A549 (cell line): ENCODE measurements at regions not wholly inside any gene's neighbourhood (a gene's known extent, or its start where the extent isn't known, plus 50 kb on each side); places are given as distances from the start of the nearest gene placed in this dataset.

Source experiments
- ATAC-seq, 2 experiments: fragments of 200-7000 bp in 1 of 2; fragments of >200 bp in 1 of 2; cut with Nextera tagmentation in 1 of 2; cut with Tn5 transposase in 1 of 2; 3 replicates each; pipeline versions ENCODE4 v1.8.0 to v1.9.1; 2018 to 2020; ENCODE audit warnings: mild to moderate bottlenecking in 1 of 2, moderate library complexity in 1 of 2
- CTCF ChIA-PET: fragments of 300-600 bp; sonication (Branson Sonifier 250); formaldehyde crosslinking; extraction: SDS; loops from one replicate; lab custom pipeline; 2021; ENCODE audit warnings: antibody characterized with exemption, inconsistent platforms; lab: Yijun Ruan, JAX
- POLR2A ChIA-PET: fragments of 350-600 bp; formaldehyde crosslinking; extraction: SDS; loops from one replicate; lab custom pipeline; 2021; ENCODE audit warnings: antibody characterized with exemption, inconsistent platforms; lab: Yijun Ruan, JAX
- DNase-seq, 2 experiments: peaks; one replicate each; pipeline versions ENCODE4 v3.0.0 to v3.0.0-alpha.2; 2011 to 2016; ENCODE audit warnings: low read depth in 1 of 2, low spot score in 1 of 2
- FAIRE-seq: peaks from 2 replicates; lab custom pipeline; 2011; peaks lifted over from hg19 to GRCh38; lab: Jason Lieb, UNC
- H3K27ac ChIP-seq, 2 experiments: fragments of >200 bp; sonication (Bioruptor Twin); formaldehyde crosslinking; 3 replicates each; pipeline ENCODE4 v1.5.1; 2016 to 2017
- H3K4me1 ChIP-seq: fragments of >200 bp; sonication (Bioruptor Twin); formaldehyde crosslinking; 3 replicates; pipeline ENCODE4 v1.6.1; 2016
- H3K4me2 ChIP-seq: fragments of >200 bp; sonication (Bioruptor Twin); formaldehyde crosslinking; 3 replicates; pipeline ENCODE4 v1.6.1; 2016
- H3K4me3 ChIP-seq: fragments of >200 bp; sonication (Bioruptor Twin); formaldehyde crosslinking; 3 replicates; pipeline ENCODE4 v1.5.1; 2016
- H3K9me3 ChIP-seq: fragments of >200 bp; sonication (Bioruptor Twin); formaldehyde crosslinking; 3 replicates; pipeline ENCODE4 v1.6.1; 2016
- BHLHE40 ChIP-seq: IDR thresholded peaks from 2 replicates; pipeline ENCODE4 v1.6.1; 2012; ENCODE audit warnings: low read depth, low read length, inconsistent platforms
- CEBPB ChIP-seq, 2 experiments: fragments of >200 bp in 1 of 2; sonication (Bioruptor Twin) in 1 of 2; formaldehyde crosslinking in 1 of 2; IDR thresholded peaks; 2 replicates each; pipeline ENCODE4 v1.6.1; 2012 to 2016
- FOXS1 ChIP-seq: fragments of 250-450 bp; sonication (Bioruptor Pico); IDR thresholded peaks from 2 replicates; pipeline ENCODE4 v1.5.0; 2020; ENCODE audit warnings: mild to moderate bottlenecking, moderate library complexity
- HES2 ChIP-seq: fragments of >200 bp; sonication (Bioruptor Twin); formaldehyde crosslinking; IDR thresholded peaks from 2 replicates; pipeline ENCODE4 v1.6.1; 2016
- HMGXB4 ChIP-seq: fragments of 250-450 bp; sonication (Bioruptor Pico); IDR thresholded peaks from 2 replicates; pipeline ENCODE4 v1.5.0; 2021; ENCODE audit warnings: mild to moderate bottlenecking, moderate library complexity, borderline replicate concordance
- JUN ChIP-seq, 2 experiments: fragments of >200 bp; sonication (Bioruptor Twin); formaldehyde crosslinking; IDR thresholded peaks; 2 replicates in 1 of 2; 3 replicates in 1 of 2; pipeline ENCODE4 v1.6.1; 2016 to 2017
- JUNB ChIP-seq: fragments of >200 bp; sonication (Bioruptor Twin); formaldehyde crosslinking; IDR thresholded peaks from 2 replicates; pipeline ENCODE4 v1.6.1; 2016
- KDM1A ChIP-seq: fragments of 200-600 bp; sonication (generic); IDR thresholded peaks from 2 replicates; pipeline ENCODE4 v1.6.1; 2016; ENCODE audit warnings: low read depth, mild to moderate bottlenecking
- MAX ChIP-seq: IDR thresholded peaks from 2 replicates; pipeline ENCODE4 v1.6.1; 2012
- NR3C1 ChIP-seq: fragments of >200 bp; sonication (Bioruptor Twin); formaldehyde crosslinking; IDR thresholded peaks from 3 replicates; pipeline ENCODE4 v1.6.1; 2017
- PBX3 ChIP-seq: IDR thresholded peaks from 2 replicates; pipeline ENCODE4 v1.6.1; 2012
- PHF8 ChIP-seq: fragments of 200-600 bp; sonication (generic); IDR thresholded peaks from 2 replicates; pipeline ENCODE4 v1.6.1; 2016; ENCODE audit warnings: low read depth, mild to moderate bottlenecking, antibody characterized with exemption, moderate library complexity, borderline replicate concordance
- RFX5 ChIP-seq: fragments of 450-650 bp; IDR thresholded peaks from 2 replicates; pipeline ENCODE4 v1.7.1; 2014; ENCODE audit warnings: antibody characterized with exemption, mild to moderate bottlenecking, moderate library complexity
- SMC3 ChIP-seq: fragments of >200 bp; sonication (Bioruptor Twin); formaldehyde crosslinking; IDR thresholded peaks from 3 replicates; pipeline ENCODE4 v1.6.1; 2018; ENCODE audit warnings: inconsistent platforms
- TP53 ChIP-seq: fragments of 250-450 bp; sonication (Bioruptor Pico); IDR thresholded peaks from 2 replicates; pipeline ENCODE4 v1.5.0; 2021; ENCODE audit warnings: mild to moderate bottlenecking, moderate library complexity
- WGBS: methylation state at CpG from one replicate; pipeline ENCODE4 v1.1.6; 2017; ENCODE audit errors: missing lambda C conversion rate; 5-methylcytosine and 5-hydroxymethylcytosine counted together

GRCh38 chr4:22301253-22301652 lies 214.6 kb downstream of the ADGRA3 start (continued):
- TF ChIP-seq HMGXB4 (CRISPR knock-in tag) (no peak), CEBPB (IDR thresholded peaks at IDR 0.05) (no peak), JUN (IDR thresholded peaks at IDR 0.05) (no peak), TP53 (CRISPR knock-in tag) (no peak), KDM1A (no peak), PHF8 (no peak), FOXS1 (CRISPR knock-in tag) (no peak)
- TF ChIP-seq, all 56 proteins: peak for 0

GRCh38 chr4:22299678-22300077 lies 216.2 kb downstream of the ADGRA3 start:
- no peak for ATAC-seq
- H3K9me3 ChIP-seq = no peaks in the 10 kb centered on the region
- TF ChIP-seq RFX5 = no peak
- TF ChIP-seq KDM1A = no peak
- TF ChIP-seq, all 56 proteins: peak for 0
- ChIA-PET CTCF (interaction anchor here (0.6 kb wide), 1 partner anchor 884 kb away, joined by 3 read pairs; no protein-coding TSS in a partner anchor), POLR2A (no interaction called here)
- 11% methylated on average over 3 of the region's 3 CpGs for WGBS
- Histone ChIP-seq H3K27ac (no peak overlapping the region), H3K4me1 (no peaks in the 10 kb centered on the region), H3K4me3 (no peak overlapping the region), H3K4me2 (no peak overlapping the region)
- no peak for FAIRE-seq
- no peak for DNase-seq

- WGBS = 17% methylated on average over 1 of the region's 1 CpG
Observed at GRCh38 chr4:22287631-22288030, 228.2 kb downstream of the ADGRA3 start.

GRCh38 chr4:22268350-22269025 lies 247.4 kb downstream of the ADGRA3 start:
- WGBS = 55% methylated on average over 6 of the region's 10 CpGs
- H3K4me2 ChIP-seq = no peak overlapping the region
- no peaks in the 10 kb centered on the region for H3K9me3 ChIP-seq
- TF ChIP-seq JUNB (no peak), HES2 (no peak), JUN (IDR thresholded peaks at IDR 0.05) (no peak), NR3C1 (no peak), MAX (no peak)
- ATAC-seq = no peak
- no peaks in the 10 kb centered on the region for H3K4me1 ChIP-seq
- no peak overlapping the region for H3K27ac ChIP-seq
- ChIA-PET POLR2A (no interaction called here), CTCF (no interaction called here)
- peak in 1 of 2 experiments; percentile 9 for DNase-seq
- H3K4me3 ChIP-seq = no peak overlapping the region
- FAIRE-seq = no peak

More at GRCh38 chr4:22287631-22288030, 228.2 kb downstream of the ADGRA3 start:
- DNase-seq (no peak), FAIRE-seq (no peak), ATAC-seq (no peak)
- no peak overlapping the region for H3K4me3 ChIP-seq
- ChIA-PET CTCF (no interaction called here), POLR2A (no interaction called here)
- no peaks in the 10 kb centered on the region for H3K9me3 ChIP-seq
- TF ChIP-seq BHLHE40 (no peak), KDM1A (no peak), PBX3 (no peak), SMC3 (no peak), FOXS1 (CRISPR knock-in tag) (no peak), TP53 (CRISPR knock-in tag) (no peak)
- no peak overlapping the region for H3K4me2 ChIP-seq
- H3K27ac ChIP-seq = no peak overlapping the region
- no peaks in the 10 kb centered on the region for H3K4me1 ChIP-seq
